ENCODE measurements at regions not wholly inside any gene's neighbourhood (a gene's known extent, or its start where the extent isn't known, plus 50 kb on each side); places are given as distances from the start of the nearest gene placed in this dataset.
A peak's percentile ranks its signal among the peaks of the same experiment; 100 is the strongest.

DNA sequence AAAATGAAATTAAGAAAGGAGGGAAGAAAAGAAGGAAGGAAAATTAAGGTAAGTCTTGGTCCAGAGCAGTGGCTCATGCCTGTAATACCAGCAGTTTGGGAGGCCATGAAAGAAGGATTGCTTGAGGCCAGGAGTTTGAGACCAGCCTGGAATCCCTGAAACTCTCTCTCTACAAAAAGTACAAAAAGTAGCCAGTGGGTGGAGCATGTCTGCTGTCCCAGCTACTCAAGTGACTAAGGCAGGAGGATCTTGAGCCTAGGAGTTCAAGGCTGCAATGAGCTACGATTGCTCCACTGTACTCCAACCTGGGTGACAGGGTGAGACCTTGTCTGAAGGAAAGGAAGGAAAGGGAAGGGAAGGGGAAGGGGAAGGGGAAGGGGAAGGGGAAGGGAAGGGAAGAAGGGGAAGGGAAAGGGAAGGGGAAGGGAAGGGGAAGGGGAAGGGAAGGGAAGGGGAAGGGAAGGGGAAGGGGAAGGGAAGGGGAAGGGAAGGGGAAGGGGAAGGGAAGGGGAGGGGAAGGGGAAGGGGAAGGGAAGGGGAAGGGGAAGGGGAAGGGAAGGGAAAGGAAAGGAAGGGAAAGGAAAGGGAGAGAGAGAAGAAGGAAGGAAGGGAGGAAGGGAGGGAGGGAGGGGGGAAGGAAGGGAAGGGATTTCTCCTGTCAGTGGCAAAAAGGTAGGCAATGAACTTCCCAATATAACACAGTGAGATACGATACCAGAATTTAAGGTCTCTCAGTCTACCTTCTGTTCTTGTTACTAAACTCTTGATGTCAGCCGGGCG is 412.8 kb downstream of the CMPK2 start:
- no peak overlapping the region for H2BK5ac ChIP-seq (ENCODE audit: insufficient read length, low read length)
- H3K18ac ChIP-seq (ENCODE audit: insufficient read length, low read depth, low read length) = no peak overlapping the region
- H2BK120ac ChIP-seq (ENCODE audit: low read depth, low read length, poor library complexity, severe bottlenecking) = no peak overlapping the region
- no peak overlapping the region for H2AFZ ChIP-seq (ENCODE audit: low read length)
- peaks cover 16 to 18% of the 10 kb centered on the region in 2 experiments for H3K9me3 Mint-ChIP-seq
- H3K23ac ChIP-seq (ENCODE audit: insufficient read length, low read depth, low read length) = no peak overlapping the region
- H4K8ac ChIP-seq (replicated peaks; ENCODE audit: insufficient read length, low read depth, low read length) = no peak overlapping the region
- H3K9me3 ChIP-seq (ENCODE audit: control insufficient read depth, low read depth, low read length) = no peaks in the 10 kb centered on the region
- no peaks in the 10 kb centered on the region for H3K79me2 ChIP-seq (ENCODE audit: insufficient read depth, low read length)
- H3K36me3 Mint-ChIP-seq (ENCODE audit: insufficient read depth in 1 of 3, low read depth in 3 of 3) = peaks cover 8 to 12% (median 12%) of the 10 kb centered on the region in 3 experiments
- no peak overlapping the region for H3K4me2 ChIP-seq (ENCODE audit: insufficient read depth, insufficient read length, low read length)
- no peak overlapping the region for H2BK20ac ChIP-seq (ENCODE audit: low read depth, low read length, poor library complexity, severe bottlenecking)
- H4K20me1 ChIP-seq (ENCODE audit: control insufficient read depth, insufficient read depth, insufficient read length) = no peaks in the 10 kb centered on the region
- H3K4me1 ChIP-seq (ENCODE audit: insufficient read depth, low read length) = no peaks in the 10 kb centered on the region
- H3K27me3 ChIP-seq (ENCODE audit: insufficient read depth, low read length) = no peaks in the 10 kb centered on the region
- H3K23me2 ChIP-seq (ENCODE audit: insufficient read length, low read depth, low read length, poor library complexity, severe bottlenecking) = no peaks in the 10 kb centered on the region
- no peak overlapping the region for H4K91ac ChIP-seq (ENCODE audit: insufficient read length, low read depth, low read length)
- no peak overlapping the region for H3K4me3 Mint-ChIP-seq
- H3K9ac ChIP-seq (ENCODE audit: extremely low read depth, insufficient read length, low read length) = no peak overlapping the region
- H3K4ac ChIP-seq (ENCODE audit: low read depth, low read length) = no peak overlapping the region
- no peak overlapping the region for H3K56ac ChIP-seq (ENCODE audit: insufficient read length, low read depth, low read length)
- H3K4me1 Mint-ChIP-seq = peaks cover 7 to 10% of the 10 kb centered on the region in 2 experiments
- H3K14ac ChIP-seq (ENCODE audit: insufficient read depth, low read length) = no peak overlapping the region
- no peak overlapping the region for H2BK12ac ChIP-seq (ENCODE audit: insufficient read length, low read depth, low read length)
- H4K5ac ChIP-seq (ENCODE audit: insufficient read length, low read depth, low read length) = no peak overlapping the region
- no peak overlapping the region for H3K27ac ChIP-seq (ENCODE audit: insufficient read length, low read depth, low read length)
- peak; percentile 49 for DNase-seq
- H3K27ac Mint-ChIP-seq = no peak overlapping the region
- TF ChIP-seq, protein P1, sequence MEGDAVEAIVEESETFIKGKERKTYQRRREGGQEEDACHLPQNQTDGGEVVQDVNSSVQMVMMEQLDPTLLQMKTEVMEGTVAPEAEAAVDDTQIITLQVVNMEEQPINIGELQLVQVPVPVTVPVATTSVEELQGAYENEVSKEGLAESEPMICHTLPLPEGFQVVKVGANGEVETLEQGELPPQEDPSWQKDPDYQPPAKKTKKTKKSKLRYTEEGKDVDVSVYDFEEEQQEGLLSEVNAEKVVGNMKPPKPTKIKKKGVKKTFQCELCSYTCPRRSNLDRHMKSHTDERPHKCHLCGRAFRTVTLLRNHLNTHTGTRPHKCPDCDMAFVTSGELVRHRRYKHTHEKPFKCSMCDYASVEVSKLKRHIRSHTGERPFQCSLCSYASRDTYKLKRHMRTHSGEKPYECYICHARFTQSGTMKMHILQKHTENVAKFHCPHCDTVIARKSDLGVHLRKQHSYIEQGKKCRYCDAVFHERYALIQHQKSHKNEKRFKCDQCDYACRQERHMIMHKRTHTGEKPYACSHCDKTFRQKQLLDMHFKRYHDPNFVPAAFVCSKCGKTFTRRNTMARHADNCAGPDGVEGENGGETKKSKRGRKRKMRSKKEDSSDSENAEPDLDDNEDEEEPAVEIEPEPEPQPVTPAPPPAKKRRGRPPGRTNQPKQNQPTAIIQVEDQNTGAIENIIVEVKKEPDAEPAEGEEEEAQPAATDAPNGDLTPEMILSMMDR (conservative IDR thresholded peaks at IDR 0.05) = peak; percentile 56; the same call in 2 of the 3 replicates
- no peaks in the 10 kb centered on the region for H3K27me3 Mint-ChIP-seq (ENCODE audit: low read depth)
- no peak overlapping the region for H3T11ph ChIP-seq (ENCODE audit: low read length)
- no peaks in the 10 kb centered on the region for H3K79me1 ChIP-seq (ENCODE audit: insufficient read depth, low read depth, low read length, poor library complexity, severe bottlenecking)
- no CpG with 5 or more reads among the region's 4 CpGs for whole genome bisulfite sequencing (ENCODE audit: extremely low coverage, insufficient read length, low lambda C conversion rate)
- H2BK15ac ChIP-seq (ENCODE audit: low read depth, low read length) = no peak overlapping the region
- no peak overlapping the region for H2AK5ac ChIP-seq (ENCODE audit: insufficient read length, low read length)

All from H9 (cell line).